ENCODE measurements at regions not wholly inside any gene's neighbourhood (a gene's known extent, or its start where the extent isn't known, plus 50 kb on each side); places are given as distances from the start of the nearest gene placed in this dataset.

DNA sequence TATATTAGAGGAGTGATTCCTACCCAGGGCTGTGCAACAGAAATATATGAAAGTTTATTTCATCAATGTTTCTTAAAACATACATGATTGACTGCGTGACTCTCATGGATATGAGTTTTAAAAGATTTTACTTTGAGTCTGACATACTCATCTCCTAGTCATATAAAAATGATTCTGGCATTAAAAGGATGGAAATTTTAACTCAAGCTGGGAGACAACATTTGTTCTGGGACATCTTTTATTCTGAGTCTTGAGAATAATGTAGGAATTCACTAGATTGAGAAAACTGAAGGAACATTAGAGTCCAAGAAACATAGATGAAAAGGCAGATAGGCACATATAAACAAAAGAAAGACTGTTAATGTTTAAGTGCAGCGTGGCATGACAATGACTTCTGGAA, 649.6 kb downstream of the SPRY1 start:
- TF ChIP-seq, protein P1, sequence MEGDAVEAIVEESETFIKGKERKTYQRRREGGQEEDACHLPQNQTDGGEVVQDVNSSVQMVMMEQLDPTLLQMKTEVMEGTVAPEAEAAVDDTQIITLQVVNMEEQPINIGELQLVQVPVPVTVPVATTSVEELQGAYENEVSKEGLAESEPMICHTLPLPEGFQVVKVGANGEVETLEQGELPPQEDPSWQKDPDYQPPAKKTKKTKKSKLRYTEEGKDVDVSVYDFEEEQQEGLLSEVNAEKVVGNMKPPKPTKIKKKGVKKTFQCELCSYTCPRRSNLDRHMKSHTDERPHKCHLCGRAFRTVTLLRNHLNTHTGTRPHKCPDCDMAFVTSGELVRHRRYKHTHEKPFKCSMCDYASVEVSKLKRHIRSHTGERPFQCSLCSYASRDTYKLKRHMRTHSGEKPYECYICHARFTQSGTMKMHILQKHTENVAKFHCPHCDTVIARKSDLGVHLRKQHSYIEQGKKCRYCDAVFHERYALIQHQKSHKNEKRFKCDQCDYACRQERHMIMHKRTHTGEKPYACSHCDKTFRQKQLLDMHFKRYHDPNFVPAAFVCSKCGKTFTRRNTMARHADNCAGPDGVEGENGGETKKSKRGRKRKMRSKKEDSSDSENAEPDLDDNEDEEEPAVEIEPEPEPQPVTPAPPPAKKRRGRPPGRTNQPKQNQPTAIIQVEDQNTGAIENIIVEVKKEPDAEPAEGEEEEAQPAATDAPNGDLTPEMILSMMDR (IDR thresholded peaks at IDR 0.05; ENCODE audit: insufficient read depth, low read depth, low read length, missing control alignments): no peak
- no peak overlapping the region for H3K4me3 ChIP-seq (ENCODE audit: low read depth, low read length)
- DNase-seq (ENCODE audit: low read depth): no peak

DNA sequence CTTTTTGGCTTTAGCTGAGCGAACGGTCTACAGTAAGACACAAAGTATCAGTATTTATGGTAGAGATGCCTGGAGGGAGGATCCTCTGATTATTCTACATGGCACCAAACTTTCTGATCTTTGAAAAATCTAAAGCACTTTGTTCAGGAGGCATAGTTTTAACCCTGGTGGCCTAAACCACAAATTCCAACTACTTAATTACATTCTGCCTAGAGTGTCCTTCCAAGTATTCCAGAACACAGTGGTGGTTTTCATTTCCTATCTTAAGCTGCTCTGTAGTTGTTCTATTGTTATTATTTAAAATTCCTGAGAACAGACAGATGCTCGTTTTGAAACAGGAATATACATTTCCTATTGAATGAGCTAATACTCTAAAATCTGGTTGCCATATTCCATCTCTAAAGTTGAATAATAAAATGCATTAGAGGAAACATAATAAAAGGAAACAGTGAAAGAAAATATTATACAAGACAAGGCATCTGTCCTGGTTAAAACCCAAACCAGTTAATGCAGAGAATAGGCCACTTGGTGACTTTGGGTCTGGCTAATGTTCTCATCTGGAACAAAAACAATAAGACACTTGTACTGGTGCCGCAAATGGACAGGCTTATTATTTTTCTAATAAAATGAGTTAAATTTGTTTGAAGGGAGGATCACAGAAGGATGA, 657.4 kb downstream of the SPRY1 start:
- no peak overlapping the region for H3K4me3 ChIP-seq (ENCODE audit: low read depth, low read length)
- no peak for DNase-seq (ENCODE audit: low read depth)
- TF ChIP-seq, protein P1 (IDR thresholded peaks at IDR 0.05; ENCODE audit: insufficient read depth, low read depth, low read length, missing control alignments): no peak

DNA sequence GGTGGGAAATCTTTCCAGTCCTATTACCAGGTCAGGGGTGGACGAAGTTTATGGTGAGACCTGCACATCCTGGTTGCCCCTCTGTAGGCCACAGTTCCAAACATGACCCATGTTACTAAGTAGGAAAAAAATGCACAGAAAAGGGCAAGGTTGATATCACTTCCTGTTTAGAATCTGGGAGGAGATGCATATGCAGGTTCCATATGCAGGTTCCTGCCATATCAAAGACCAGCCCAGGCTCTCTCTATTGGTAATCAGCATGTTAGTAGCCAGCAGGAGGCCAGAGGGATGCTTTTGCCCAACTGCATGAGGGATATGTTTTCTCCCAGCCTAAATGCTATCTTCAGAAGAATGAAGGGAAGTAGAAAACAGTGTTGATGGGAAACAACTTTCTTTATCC, 657.2 kb downstream of the ANKRD50 start:
- TF ChIP-seq, protein P1 (IDR thresholded peaks at IDR 0.05; ENCODE audit: insufficient read depth, low read depth, low read length, missing control alignments): no peak
- no peak for DNase-seq (ENCODE audit: low read depth)
- no peak overlapping the region for H3K4me3 ChIP-seq (ENCODE audit: low read depth, low read length)

DNA sequence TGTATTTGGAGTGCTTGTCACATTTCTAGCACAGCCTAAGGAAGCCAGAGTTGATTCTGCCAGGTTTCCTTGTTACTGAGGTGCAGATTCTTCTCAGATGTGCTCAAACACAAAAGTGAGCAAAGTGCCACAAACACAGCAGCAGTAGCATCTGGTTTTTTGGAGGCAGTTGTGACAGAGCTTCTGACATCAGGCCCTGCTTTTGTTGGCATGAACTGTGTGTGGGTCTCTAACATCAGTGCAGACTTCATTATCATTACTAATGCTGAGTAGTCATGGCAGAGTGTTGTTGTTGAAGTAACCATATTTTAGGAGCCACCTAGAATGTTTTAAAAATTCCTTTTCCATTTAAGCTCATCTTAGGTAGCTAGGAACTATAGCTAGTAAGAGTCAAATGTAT, 656.6 kb downstream of the ANKRD50 start:
- H3K4me3 ChIP-seq (ENCODE audit: low read depth, low read length): no peak overlapping the region
- no peak for DNase-seq (ENCODE audit: low read depth)
- TF ChIP-seq, protein P1 (IDR thresholded peaks at IDR 0.05; ENCODE audit: insufficient read depth, low read depth, low read length, missing control alignments): no peak

DNA sequence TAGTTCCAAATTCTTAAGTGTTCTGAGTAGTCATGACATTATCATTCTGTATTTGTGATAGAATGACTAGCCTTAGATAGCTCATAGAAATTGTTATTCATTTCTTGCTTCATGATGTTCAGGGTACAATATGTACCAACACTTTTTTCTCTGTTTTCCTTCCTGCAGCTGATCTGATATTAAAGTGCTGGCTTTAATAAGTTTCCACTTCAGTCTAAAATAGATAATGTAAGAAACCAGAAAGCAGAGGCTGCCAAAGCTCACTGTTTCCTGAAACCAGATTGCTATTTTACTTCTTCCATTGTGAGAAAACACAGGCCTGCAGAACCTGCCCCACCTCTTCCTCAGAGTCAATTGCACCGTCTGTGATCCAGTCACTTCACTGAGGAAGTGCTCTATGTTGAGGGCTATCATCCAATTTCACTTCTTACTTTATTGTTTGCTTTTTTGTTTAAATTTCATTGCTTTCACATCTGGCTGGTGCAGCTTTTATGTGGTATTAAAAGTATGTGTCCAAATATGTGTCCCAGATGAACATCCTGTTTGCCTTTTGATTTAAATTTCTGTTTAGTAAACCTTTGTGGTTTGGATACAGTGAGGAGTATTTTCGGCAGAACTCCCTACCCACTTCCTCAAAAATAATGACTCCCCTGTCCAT, 652.1 kb downstream of the ANKRD50 start:
- TF ChIP-seq, protein P1 (IDR thresholded peaks at IDR 0.05; ENCODE audit: insufficient read depth, low read depth, low read length, missing control alignments): no peak
- no peak overlapping the region for H3K4me3 ChIP-seq (ENCODE audit: low read depth, low read length)
- peak; percentile 32 for DNase-seq (ENCODE audit: low read depth)

DNA sequence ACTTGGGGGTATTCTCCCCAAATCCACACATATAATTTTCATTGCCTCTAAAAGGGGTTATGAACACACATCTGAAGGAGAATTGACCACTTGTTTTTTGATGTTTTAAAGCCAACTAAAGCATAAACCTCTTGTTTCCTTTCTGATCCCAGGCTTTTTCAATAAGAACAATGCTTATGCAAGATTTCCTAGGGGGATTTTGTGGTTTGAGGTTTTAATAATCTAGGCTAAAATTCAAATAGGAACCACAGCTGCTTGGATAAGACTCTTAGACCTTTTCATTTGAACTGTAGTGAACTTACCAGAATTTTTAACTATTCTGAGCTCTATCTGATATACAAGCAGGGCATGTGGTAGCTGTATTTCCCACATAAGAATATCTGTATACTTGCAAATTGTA, 651.1 kb downstream of the ANKRD50 start:
- no peak for DNase-seq (ENCODE audit: low read depth)
- TF ChIP-seq, protein P1 (IDR thresholded peaks at IDR 0.05; ENCODE audit: insufficient read depth, low read depth, low read length, missing control alignments): no peak
- no peak overlapping the region for H3K4me3 ChIP-seq (ENCODE audit: low read depth, low read length)

Measured in GM12865 (cell line).